GM21360 (cell line): ENCODE measurements at regions not wholly inside any gene's neighbourhood (a gene's known extent, or its start where the extent isn't known, plus 50 kb on each side); places are given as distances from the start of the nearest gene placed in this dataset.

Experiments
- ATAC-seq: cut with Tn5 transposase; IDR thresholded peaks from one replicate; pipeline ENCODE4 v1.9.1; 2021; ENCODE audit warnings: mild to moderate bottlenecking, moderate library complexity; ENCODE audit not compliant: unreplicated experiment

DNA sequence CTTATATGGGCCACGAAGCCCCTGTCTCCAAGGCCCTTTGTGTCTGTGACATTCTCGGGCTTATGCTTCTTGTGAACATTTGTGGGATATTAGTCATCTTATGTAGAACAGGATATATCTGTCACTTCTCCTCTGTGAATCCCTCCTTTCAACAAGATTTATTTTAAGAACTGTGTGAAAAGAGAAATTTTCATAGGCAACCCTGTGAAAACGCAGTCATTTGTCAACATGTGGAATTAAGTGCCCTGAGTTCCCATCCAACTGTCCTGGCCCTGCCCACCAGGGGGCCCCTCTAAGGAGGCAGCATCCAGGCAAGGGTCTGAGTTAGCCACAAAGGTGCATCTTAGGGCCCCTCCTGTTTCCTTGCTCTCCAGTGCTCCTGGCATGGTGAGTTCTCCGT, 76.8 kb upstream of the CHRNA7 start:
- ATAC-seq, result no peak

DNA sequence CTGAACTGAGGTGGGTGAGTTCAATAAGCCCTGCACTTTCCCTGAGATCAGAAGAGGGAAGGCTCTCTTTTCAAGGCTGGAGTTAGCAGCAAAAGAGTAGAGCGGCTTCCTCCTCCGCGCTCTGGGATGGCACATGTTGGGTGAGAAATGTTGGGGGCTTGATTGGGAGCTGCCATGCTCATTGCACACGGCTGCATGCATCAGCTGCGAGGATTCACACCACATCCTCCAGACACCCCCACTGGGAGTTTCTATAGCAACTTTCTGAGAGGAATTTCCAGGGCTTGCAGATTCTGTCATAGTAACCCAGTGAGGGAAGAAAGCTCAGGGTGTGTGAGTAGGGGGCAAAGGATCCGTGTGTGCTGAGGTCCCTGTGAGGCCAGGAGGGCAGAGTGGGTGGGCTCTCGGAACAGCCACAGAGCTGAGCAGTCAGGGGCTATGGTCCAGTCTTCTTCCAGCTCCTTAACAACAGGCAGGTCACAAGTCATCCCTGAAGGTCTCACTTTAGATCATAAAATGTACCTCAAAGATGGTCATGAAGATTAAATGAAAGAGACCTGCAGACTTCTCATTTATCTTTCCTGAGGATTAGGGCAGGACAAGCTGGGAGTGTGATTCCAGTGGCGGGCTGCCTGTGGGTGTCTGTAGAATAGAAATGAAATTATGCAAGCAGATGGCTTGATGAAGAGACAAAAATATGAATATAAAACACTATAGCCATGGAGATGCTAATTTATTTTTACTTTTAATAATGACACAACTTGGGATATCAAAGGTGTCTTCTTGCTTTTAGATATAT, 75.7 kb upstream of the CHRNA7 start:
- no peak for ATAC-seq

DNA sequence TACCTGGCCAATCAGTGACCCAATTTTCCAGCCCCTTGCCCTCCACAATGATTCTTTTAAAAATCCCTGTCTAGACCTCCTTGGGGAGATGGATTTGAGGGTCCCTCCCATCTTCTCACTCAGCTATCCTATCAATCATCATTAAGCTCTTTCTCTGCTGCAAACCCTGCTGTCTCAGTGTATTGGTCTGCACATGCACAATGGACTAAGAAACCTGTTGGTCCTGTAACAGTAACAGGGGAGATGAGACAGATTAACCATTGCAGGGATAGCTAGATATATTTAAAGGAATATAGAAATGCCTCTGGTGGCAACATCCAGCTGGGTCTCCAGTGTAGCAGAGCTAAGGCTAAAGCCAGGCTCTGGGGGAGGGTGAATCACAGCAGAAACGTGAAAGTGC, 74.6 kb upstream of the CHRNA7 start:
- no peak for ATAC-seq

DNA sequence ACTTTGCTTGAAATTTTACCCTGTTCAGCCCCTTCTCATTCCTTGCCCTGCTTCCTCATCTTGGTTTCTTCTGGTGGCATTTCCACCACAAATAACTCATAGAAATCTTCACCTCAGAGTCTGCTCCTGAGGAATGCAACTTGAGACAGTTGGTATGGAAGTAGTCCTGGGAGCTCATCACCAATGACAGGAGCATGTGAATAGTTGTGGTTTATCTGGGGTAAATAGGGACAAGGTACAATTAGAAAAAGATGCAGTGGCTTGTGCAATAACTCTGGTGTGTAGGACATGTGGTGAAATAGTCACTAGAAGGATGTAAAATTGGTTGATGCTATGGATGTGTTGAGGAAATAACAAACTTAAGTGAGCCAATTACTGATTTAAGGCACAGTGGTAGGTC, 72.7 kb upstream of the CHRNA7 start:
- ATAC-seq, result no peak

DNA sequence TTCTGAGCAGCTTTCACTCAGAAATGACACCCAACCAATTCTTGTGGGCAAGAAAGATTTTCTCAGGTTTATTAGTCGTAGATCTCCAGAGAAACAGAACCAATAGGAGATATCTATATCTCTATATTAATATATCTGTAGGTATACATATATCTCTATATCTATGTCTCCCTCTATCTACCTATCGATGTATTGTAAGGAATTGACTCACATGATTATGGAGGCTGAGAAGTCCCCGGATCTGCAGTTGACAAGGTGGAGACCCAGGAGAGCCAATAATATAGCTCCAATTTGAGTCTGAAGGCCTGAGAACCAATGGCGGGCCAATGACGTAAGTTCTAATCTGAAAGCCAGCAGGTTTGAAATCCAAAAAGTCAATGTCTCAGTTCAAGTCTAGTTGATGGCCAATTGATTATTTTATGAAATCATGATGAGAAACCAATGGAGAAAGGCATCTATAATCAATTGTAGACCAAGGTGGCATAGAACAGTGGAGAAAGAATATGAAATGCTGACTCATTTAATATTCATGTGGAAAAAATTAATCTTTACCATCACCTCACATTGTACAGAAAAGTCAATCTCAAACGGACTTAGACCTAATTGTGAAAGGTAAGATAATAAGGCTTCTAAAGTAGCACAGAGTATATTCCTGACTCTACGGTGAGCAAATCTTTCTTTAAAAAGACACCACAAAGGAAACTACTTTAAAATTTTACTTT, 65.6 kb upstream of the CHRNA7 start:
- ATAC-seq, result no peak

DNA sequence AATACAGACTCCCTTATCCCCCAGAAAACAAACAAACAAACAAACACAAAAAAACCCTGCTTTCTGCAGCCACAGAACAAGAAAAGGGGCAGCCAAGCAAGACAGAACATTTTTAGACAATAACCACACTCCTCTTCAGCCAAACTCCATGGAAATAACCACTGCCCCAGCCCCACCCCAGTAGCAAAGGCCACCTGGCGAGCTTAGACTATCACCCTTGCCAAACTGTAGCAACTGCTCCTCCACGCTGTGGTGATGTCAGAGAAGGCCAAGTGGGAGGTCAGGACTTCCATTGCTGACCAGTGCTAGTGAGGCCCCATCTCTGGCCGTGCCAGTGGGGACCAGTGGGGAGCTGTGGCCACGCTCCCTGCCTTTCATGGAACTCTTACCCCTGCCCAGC, 60.3 kb upstream of the CHRNA7 start:
- ATAC-seq, result no peak

DNA sequence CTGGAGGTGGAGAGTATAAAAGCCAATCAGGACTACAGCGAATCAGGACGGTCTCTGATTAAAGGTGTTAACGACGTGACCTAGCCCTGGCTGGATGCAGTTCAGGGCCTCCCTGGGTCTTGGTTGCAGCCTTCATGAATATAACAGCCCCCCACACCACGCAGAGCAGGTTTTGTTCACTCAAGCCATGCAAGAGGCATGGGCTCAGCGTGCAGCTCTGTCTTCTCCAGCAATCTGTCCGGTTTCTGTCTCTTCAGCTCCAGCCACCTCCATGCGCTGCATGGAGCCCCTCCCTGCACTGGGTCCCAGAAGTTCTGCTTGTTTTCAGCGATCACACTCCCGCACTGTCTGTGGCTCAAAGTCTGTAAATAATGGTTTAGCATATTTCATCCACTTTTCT, 57.1 kb upstream of the CHRNA7 start:
- ATAC-seq, result no peak

DNA sequence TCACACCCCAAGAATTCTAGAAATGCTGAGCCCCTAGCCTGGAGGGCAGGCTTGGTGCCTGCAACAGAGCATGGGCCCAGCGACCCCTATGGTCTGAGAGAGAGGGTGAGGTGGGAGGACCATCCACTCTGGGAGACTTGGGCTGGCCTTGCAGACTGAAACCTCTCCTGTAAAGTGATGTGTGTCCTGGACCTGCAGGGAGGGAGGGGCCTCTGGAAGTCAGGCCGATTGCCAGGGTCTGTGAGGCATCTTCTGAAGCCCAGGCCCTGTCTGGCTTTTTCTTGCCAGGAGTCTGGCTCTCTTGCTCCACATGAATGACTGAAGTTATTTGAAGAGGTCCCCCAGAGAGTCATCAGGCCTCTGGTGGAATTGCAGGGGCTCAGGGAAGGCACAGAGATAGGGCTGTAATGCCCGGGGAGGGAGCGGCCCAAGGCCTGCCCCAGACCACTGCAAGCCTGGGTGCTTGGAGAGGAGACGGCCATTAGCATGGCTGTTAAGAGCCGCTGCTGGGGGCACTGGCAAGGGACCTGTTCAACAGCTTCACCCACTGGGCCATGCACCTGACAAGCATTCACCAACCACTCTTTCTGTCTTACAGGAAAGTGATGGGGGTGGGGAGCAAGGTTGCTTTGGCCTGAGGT, 56.0 kb upstream of the CHRNA7 start:
- no peak for ATAC-seq

DNA sequence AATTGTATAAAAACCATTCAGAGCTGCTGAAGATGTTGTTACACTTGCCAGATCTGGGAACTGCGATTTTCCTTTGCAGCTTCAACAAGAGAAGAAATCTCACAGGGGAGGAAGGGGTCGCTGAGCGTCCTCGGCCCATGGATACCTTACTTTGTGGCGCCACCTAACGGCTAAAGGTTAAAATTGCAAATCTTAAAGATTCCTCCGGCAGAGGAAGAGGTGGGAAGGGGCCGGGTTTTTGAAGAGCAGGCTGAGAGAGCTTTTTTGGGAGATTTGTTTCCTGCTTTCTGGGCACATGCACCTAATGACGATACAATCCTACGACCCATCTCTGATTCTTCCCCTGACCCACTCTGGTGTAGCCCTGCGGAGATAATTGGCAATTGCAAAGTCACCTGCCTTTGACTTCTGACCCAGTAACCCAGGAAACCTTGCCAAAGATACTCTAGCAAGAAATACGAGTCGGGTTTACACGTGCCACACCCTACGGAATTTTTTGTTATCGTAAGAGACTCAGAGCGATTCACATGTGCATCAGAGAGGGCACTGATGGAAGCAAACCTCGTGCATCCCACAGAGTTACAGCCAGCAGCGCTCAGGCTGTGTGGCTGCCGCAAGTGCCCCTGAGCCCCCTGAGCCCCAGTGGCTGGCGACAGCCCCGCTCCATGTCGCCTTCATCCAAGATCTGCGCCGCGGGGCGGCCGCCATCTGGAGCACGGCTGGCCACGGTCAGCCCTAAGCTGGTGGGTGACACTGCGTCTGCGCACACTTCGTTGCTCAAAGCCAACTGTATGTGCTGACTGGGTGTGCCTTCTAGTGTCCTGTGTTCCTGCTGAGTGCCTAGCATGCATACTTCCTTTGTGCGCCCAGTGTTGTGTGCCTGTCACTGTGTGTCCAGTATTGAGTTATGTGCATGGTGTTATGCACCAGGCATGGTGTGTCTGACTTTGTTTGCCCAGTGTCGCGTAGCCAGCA, 55.2 kb upstream of the CHRNA7 start:
- no peak for ATAC-seq

DNA sequence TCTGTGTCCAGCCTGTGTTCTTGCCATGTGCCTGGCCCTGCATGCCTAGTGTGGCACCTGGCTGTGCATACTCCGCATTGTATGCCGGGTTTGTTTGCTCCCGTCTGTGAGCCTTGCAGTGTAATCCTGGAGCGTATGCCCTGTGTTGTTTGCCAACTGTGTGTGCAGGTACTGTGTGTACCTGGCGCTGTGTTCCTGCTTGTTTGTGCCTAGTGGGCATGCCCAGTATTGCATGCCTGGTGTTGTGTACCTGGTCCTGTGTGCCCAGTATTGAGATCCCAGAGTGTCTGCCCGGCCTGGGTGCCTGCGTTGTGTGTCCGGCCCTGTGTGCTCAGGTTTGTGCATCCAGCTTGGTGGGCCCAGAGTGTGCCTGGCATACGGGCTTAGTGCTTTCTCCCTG, 54.5 kb upstream of the CHRNA7 start:
- no peak for ATAC-seq

DNA sequence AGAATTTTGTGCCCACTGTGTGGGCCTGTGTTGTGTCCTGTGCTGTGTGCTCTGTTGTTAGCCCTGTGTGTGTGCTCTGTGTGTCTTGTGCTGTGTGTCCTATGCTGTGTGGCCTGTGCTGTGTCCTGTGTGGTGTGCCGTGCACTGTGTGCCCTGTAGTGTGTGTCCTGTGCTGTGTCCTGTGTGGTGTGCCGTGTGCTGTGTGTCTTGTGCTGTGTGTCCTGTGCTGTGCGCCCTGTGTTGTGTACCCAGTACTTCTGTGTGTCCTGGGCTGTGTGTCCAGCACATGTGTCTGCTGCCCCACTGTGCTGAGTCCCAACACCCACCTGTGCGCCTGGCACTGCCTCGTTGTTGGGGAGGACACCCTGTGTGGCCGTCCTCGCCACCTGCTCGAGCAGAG, 53.2 kb upstream of the CHRNA7 start:
- ATAC-seq, result no peak

DNA sequence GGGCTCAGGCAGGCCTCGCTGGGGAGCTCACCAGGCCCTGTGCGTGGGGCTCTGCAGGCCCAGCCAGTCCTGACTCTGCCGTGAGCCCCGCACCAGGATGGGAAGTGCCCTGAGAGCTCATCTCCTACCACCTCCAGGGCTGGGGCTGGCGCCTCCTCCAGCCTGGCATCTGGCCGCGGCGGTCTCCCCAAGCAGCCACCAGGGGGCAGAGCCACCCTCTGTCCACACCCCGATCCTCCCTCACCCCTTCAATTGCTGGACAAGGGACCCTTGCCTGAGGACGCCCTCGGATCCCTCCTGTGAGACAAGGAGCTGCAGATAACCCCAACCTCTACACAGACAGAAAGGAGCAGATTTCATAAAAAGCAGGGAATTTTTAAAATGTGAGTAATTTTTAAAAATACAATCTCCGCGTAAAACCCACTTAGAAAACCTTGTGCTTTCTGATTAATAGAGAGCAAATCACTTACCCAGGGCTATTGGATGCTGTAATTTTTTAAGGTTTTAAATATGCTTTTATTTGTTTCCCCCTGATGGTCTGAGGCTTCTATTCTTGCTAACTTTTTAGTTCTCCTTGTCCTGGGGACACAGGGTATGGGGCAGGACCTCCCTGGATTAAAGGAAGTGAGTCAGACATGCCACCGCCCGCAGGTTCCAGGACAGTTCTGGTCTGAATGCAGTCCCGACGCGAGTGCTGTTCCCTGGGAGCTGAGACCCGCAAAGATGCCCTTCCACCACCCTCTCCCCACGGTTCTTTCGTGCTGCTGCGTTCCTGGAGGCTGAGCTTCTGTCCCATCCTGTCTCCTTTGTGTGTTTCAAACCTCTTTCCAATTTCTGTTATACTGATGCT, 52.3 kb upstream of the CHRNA7 start:
- ATAC-seq, result no peak
